Kidney (tissue), 13 donors: ENCODE measurements at regions not wholly inside any gene's neighbourhood (a gene's known extent, or its start where the extent isn't known, plus 50 kb on each side); places are given as distances from the start of the nearest gene placed in this dataset.

Experiments
- DNase-seq, 5 donors: peaks; one replicate each; pipeline ENCODE4 v3.0.0-alpha.2; 2013 to 2020
- FAIRE-seq: peaks from 2 replicates; lab custom pipeline; 2012; peaks lifted over from hg19 to GRCh38; lab: Jason Lieb, UNC
- H3K27ac ChIP-seq, 2 donors: one replicate each; pipeline ENCODE4 v1.7.0; 2013; ENCODE audit warnings: low read depth in 2 of 2, low read length in 2 of 2, inconsistent platforms in 1 of 2
- H3K27me3 ChIP-seq: one replicate; pipeline ENCODE4 v1.7.1; 2013; ENCODE audit warnings: low read length, inconsistent platforms; ENCODE audit not compliant: control insufficient read depth, insufficient read depth
- H3K36me3 ChIP-seq, 3 donors: one replicate each; pipeline versions ENCODE4 v1.7.0 to v1.7.1; 2013; ENCODE audit warnings: low read length in 3 of 3, control low read depth in 1 of 3, inconsistent platforms in 1 of 3; ENCODE audit not compliant: insufficient read depth in 3 of 3, control insufficient read depth in 2 of 3
- H3K4me1 ChIP-seq, 3 donors: one replicate each; pipeline versions ENCODE4 v1.7.0 to v1.7.1; 2013; ENCODE audit warnings: low read length in 3 of 3, inconsistent platforms in 1 of 3, low read depth in 1 of 3; ENCODE audit not compliant: control insufficient read depth in 2 of 3, insufficient read depth in 2 of 3
- H3K4me3 ChIP-seq, 3 donors: one replicate each; pipeline versions ENCODE4 v1.7.0 to v1.8.1; 2013; ENCODE audit warnings: low read length in 3 of 3, control low read depth in 1 of 3, inconsistent platforms in 1 of 3
- H3K9ac ChIP-seq, 3 donors: one replicate each; pipeline versions ENCODE4 v1.7.0 to v1.7.1; 2013; ENCODE audit warnings: low read length in 3 of 3, control low read depth in 1 of 3, inconsistent platforms in 1 of 3
- H3K9me3 ChIP-seq, 3 donors: one replicate each; pipeline versions ENCODE4 v1.7.0 to v1.7.1; 2013; ENCODE audit warnings: low read length in 3 of 3, control low read depth in 1 of 3, inconsistent platforms in 1 of 3; ENCODE audit not compliant: control insufficient read depth in 2 of 3, insufficient read depth in 1 of 3
- CTCF ChIP-seq: IDR thresholded peaks from 3 replicates; pipeline ENCODE4 v1.5.1; 2012; ENCODE audit warnings: mild to moderate bottlenecking, moderate library complexity, borderline replicate concordance; ENCODE audit not compliant: insufficient read depth; ENCODE audit errors: extremely low read depth
- intact Hi-C: fragments of 100-400 bp; cut with DNase I; formaldehyde crosslinking; loops from one replicate; pipeline ENCODE4 v1.11.1; 2022
- donor health status: control.
- donor health status: control.
- donor health status: control.
- donor health status: control.
- donor health status: control.
- donor health status: DM: yes; HTN: yes; CAD: no.
- donor health status: Normal renal cell carcinoma (clear cell type).

DNA sequence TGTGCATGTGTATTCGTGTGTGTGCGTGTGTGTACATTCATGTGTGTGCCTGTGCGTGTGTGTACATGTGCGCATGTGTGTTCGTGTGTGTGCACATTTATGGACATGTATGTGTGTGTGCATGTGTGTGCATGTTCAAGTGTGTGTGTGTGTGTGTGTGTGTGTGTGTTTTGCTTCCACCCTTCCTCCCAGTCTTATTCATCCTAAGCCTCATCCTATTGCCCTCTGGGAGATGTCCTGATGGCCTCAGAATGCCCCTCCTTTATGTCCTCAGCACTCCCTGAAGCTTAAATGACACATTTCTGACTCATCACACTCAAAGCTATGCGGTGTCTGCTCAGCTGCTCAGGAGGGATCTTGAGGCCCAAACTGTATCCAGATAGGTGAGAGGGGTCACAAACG, 76.6 kb upstream of the CCDC167 start:
- H3K27ac ChIP-seq = no peak overlapping the region
- no peak overlapping the region for H3K9ac ChIP-seq
- DNase-seq = no peak
- no peaks in the 10 kb centered on the region for H3K4me1 ChIP-seq
- FAIRE-seq = no peak
- H3K36me3 ChIP-seq = no peaks in the 10 kb centered on the region
- no peaks in the 10 kb centered on the region for H3K9me3 ChIP-seq
- no peaks in the 10 kb centered on the region for H3K27me3 ChIP-seq
- intact Hi-C loops = no loop called here
- no peak overlapping the region for H3K4me3 ChIP-seq
- no peak for TF ChIP-seq CTCF

- H3K36me3 ChIP-seq = no peaks in the 10 kb centered on the region
- no peak for TF ChIP-seq CTCF
- intact Hi-C loops = no loop called here
- H3K9ac ChIP-seq = no peak overlapping the region
- no peak overlapping the region for H3K4me3 ChIP-seq
- H3K9me3 ChIP-seq = no peaks in the 10 kb centered on the region
- no peaks in the 10 kb centered on the region for H3K27me3 ChIP-seq
- no peaks in the 10 kb centered on the region for H3K4me1 ChIP-seq
- H3K27ac ChIP-seq = no peak overlapping the region
- no peak for DNase-seq
- FAIRE-seq = no peak
These were observed 75.5 kb upstream of the CCDC167 start for GRCh38 chr6:37575221-37575620.

DNA sequence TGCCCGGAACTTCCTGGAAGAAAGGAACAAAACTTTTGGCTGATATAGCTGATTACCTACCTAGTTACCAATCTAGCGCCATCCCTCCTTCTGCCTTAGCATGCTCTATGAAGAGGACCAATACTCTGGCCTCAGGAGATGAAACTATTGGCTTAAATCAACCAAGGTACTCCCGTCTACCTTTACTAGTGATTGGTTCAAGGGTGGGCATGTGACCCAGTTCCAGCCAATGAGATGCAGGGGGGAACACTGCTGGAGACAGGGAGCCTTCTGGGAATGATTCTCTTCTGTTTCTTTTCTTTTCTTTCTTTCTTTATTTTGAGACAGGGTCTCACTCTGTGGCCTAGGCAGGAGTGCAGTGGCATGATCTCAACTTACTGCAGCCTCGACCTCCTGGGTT, 72.6 kb upstream of the CCDC167 start:
- DNase-seq (no peak), FAIRE-seq (no peak)
- Histone ChIP-seq H3K9ac (no peak overlapping the region), H3K4me1 (no peaks in the 10 kb centered on the region), H3K4me3 (no peak overlapping the region), H3K9me3 (no peaks in the 10 kb centered on the region), H3K36me3 (no peaks in the 10 kb centered on the region), H3K27me3 (no peaks in the 10 kb centered on the region), H3K27ac (no peak overlapping the region)
- intact Hi-C loops = no loop called here
- no peak for TF ChIP-seq CTCF

DNA sequence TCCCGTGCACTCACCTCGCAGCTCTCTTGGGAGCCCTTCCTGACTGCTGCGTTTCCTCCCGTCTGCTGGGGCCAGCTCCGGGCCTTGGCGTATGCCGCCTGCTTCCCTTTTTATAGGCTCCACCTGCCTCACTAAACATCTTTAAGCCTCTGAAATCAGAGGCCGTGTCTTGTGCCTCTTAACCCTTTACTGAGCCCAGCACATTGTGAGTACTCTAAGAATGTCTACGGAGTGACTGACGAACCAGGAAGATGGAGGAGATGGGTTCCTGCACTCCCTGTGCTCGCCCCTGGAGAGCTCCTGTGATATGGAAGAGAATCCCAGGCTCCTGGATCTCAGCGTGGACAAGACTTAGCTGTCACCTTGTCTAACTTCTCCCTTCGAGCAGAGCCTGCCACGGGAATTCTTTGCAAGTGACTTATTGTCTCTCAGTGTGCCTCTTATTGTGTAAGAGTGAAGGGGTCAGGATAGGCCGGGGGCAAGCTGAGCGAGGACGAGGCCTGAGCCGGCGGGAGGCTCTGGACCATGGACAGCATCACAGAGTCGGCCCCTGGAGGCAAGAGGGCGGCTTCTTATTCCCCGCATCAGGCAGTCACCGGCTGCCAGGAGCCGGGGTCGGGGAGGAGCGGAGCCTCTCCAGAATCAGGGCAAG, 70.9 kb upstream of the CCDC167 start:
- Histone ChIP-seq H3K9me3 (no peaks in the 10 kb centered on the region), H3K9ac (no peak overlapping the region), H3K27me3 (no peaks in the 10 kb centered on the region), H3K4me3 (no peak overlapping the region), H3K4me1 (peaks cover 0 to under 1% (median 0%) of the 10 kb centered on the region in 3 donors), H3K36me3 (no peaks in the 10 kb centered on the region), H3K27ac (no peak overlapping the region)
- no peak for TF ChIP-seq CTCF
- intact Hi-C loops = no loop called here
- FAIRE-seq (no peak), DNase-seq (peak in 1 of 5 donors; percentile 44)
